Renal cortex interstitium (tissue), 11 donors: ENCODE measurements at regions not wholly inside any gene's neighbourhood (a gene's known extent, or its start where the extent isn't known, plus 50 kb on each side); places are given as distances from the start of the nearest gene placed in this dataset.

Experiments
- DNase-seq, 11 donors: peaks; one replicate each; pipeline ENCODE4 v3.0.0-alpha.2; 2013; ENCODE audit warnings: low read depth in 9 of 11, low spot score in 4 of 11; ENCODE audit errors: extremely low read depth in 1 of 11

GRCh38 chr9:84445737-84446136 is 105.2 kb upstream of the SLC28A3 start:
- no peak for DNase-seq

- DNase-seq: no peak
These were observed 106.7 kb upstream of the SLC28A3 start for GRCh38 chr9:84447305-84447704.

GRCh38 chr9:84450029-84450428 is 109.5 kb upstream of the SLC28A3 start:
- DNase-seq: no peak

GRCh38 chr9:84456527-84456926 is 116.0 kb upstream of the SLC28A3 start:
- DNase-seq: peak in 2 of 11 donors; percentile 7 to 30

GRCh38 chr9:84460695-84461094 is 120.1 kb upstream of the SLC28A3 start:
- DNase-seq: no peak

GRCh38 chr9:84463272-84463671 is 122.7 kb upstream of the SLC28A3 start:
- no peak for DNase-seq

- no peak for DNase-seq
These were observed 126.2 kb upstream of the SLC28A3 start for GRCh38 chr9:84466580-84467285.

GRCh38 chr9:84471816-84472215 is 131.3 kb upstream of the SLC28A3 start:
- DNase-seq: no peak

GRCh38 chr9:84478996-84479395 is 138.4 kb upstream of the SLC28A3 start:
- DNase-seq: no peak

GRCh38 chr9:84480071-84480470 is 139.5 kb upstream of the SLC28A3 start:
- no peak for DNase-seq

GRCh38 chr9:84481231-84481630 is 140.7 kb upstream of the SLC28A3 start:
- DNase-seq: no peak

- DNase-seq: no peak
These were observed 141.2 kb upstream of the SLC28A3 start for GRCh38 chr9:84481636-84482218.

- DNase-seq: peak in 3 of 11 donors; percentile 42 to 51 (median 50)
These were observed 142.0 kb upstream of the SLC28A3 start for GRCh38 chr9:84482607-84483006.

GRCh38 chr9:84484172-84484571 is 143.6 kb upstream of the SLC28A3 start:
- no peak for DNase-seq

- no peak for DNase-seq
These were observed 145.0 kb upstream of the SLC28A3 start for GRCh38 chr9:84485539-84485938.

- DNase-seq: no peak
These were observed 146.1 kb upstream of the SLC28A3 start for GRCh38 chr9:84486663-84487062.

- DNase-seq: no peak
These were observed 149.8 kb upstream of the SLC28A3 start for GRCh38 chr9:84490206-84490841.

GRCh38 chr9:84490842-84491325 is 150.3 kb upstream of the SLC28A3 start:
- no peak for DNase-seq

GRCh38 chr9:84492366-84493159 is 152.0 kb upstream of the SLC28A3 start:
- peak in 3 of 11 donors; percentile 24 to 40 (median 39) for DNase-seq
